IMR-90 (cell line): ENCODE measurements at regions not wholly inside any gene's neighbourhood (a gene's known extent, or its start where the extent isn't known, plus 50 kb on each side); places are given as distances from the start of the nearest gene placed in this dataset.

Experiments used
- ATAC-seq: fragments of 200-7000 bp; cut with Tn5 transposase; 2 replicates; pipeline ENCODE4 v1.9.1; 2020; ENCODE audit warnings: low read depth, mild to moderate bottlenecking, moderate library complexity
- BruUV-seq: library from RNA; stranded (reverse); fragments of 400-500 nt; replicated peaks from 2 replicates; lab custom pipeline; 2021; lab: Mats Ljungman, UMichigan
- CTCF ChIA-PET: fragments of 300-600 bp; formaldehyde crosslinking; extraction: SDS; loops from one replicate; lab custom pipeline; 2021; ENCODE audit warnings: antibody characterized with exemption; lab: Yijun Ruan, JAX
- POLR2A ChIA-PET: fragments of 300-600 bp; sonication (Branson Sonifier 250); formaldehyde crosslinking; loops from one replicate; lab custom pipeline; 2022; ENCODE audit warnings: antibody characterized with exemption; ENCODE audit not compliant: unreplicated experiment; lab: Charles Lee
- DNase-seq: peaks from one replicate; pipeline ENCODE4 v3.0.0; 2013
- H2AFZ ChIP-seq: replicated peaks from 2 replicates; pipeline ENCODE3; 2013; ENCODE audit warnings: low read length, mild to moderate bottlenecking; ENCODE audit not compliant: poor library complexity
- H2AK5ac ChIP-seq: 2 replicates; pipeline ENCODE4 v1.6.1; 2013; ENCODE audit warnings: low read depth, low read length, inconsistent platforms
- H2AK9ac ChIP-seq: replicated peaks from 2 replicates; pipeline ENCODE3; 2013; ENCODE audit warnings: mild to moderate bottlenecking, low read depth, low read length, moderate library complexity; ENCODE audit not compliant: poor library complexity
- H2BK120ac ChIP-seq: 2 replicates; pipeline ENCODE4 v1.6.1; 2013; ENCODE audit warnings: low read depth, low read length, inconsistent platforms
- H2BK15ac ChIP-seq: 3 replicates; pipeline ENCODE4 v1.6.1; 2013; ENCODE audit warnings: low read depth, low read length, inconsistent platforms
- H2BK20ac ChIP-seq: 2 replicates; pipeline ENCODE4 v1.6.1; 2013; ENCODE audit warnings: low read depth, mild to moderate bottlenecking, inconsistent platforms, low read length, moderate library complexity
- H2BK5ac ChIP-seq: 2 replicates; pipeline ENCODE4 v1.6.1; 2013; ENCODE audit warnings: mild to moderate bottlenecking, low read depth, low read length, inconsistent platforms; ENCODE audit not compliant: poor library complexity, severe bottlenecking
- H3K14ac ChIP-seq: replicated peaks from 2 replicates; pipeline ENCODE4 v1.6.1; 2013; ENCODE audit warnings: low read depth, low read length, inconsistent platforms
- H3K18ac ChIP-seq: 2 replicates; pipeline ENCODE4 v1.6.1; 2013; ENCODE audit warnings: low read depth, low read length, control low read depth
- H3K23ac ChIP-seq: 2 replicates; pipeline ENCODE4 v1.6.1; 2013; ENCODE audit warnings: low read depth, low read length, inconsistent platforms
- H3K27ac ChIP-seq: 2 replicates; pipeline ENCODE4 v1.5.1; 2013; ENCODE audit warnings: mild to moderate bottlenecking, control low read depth, low read length; ENCODE audit not compliant: insufficient read depth
- H3K27me3 ChIP-seq: 2 replicates; pipeline ENCODE4 v1.6.1; 2013; ENCODE audit warnings: low read length; ENCODE audit not compliant: control insufficient read depth, insufficient read depth
- H3K36me3 ChIP-seq: 2 replicates; pipeline ENCODE4 v1.6.1; 2013; ENCODE audit warnings: low read length, mixed read lengths; ENCODE audit not compliant: control insufficient read depth, insufficient read depth
- H3K4ac ChIP-seq: 2 replicates; pipeline ENCODE4 v1.6.1; 2013; ENCODE audit warnings: low read depth, low read length, inconsistent platforms
- H3K4me1 ChIP-seq: 2 replicates; pipeline ENCODE4 v1.6.1; 2013; ENCODE audit warnings: low read length, mixed read lengths; ENCODE audit not compliant: control insufficient read depth, insufficient read depth
- H3K4me2 ChIP-seq: 2 replicates; pipeline ENCODE4 v1.6.1; 2013; ENCODE audit warnings: low read depth, mild to moderate bottlenecking, control low read depth, low read length, moderate library complexity
- H3K4me3 ChIP-seq: 2 replicates; pipeline ENCODE4 v1.5.1; 2013; ENCODE audit warnings: low read depth, mild to moderate bottlenecking, control low read depth, low read length, moderate library complexity; ENCODE audit not compliant: insufficient read depth
- H3K56ac ChIP-seq: 2 replicates; pipeline ENCODE4 v1.6.1; 2013; ENCODE audit warnings: low read length, inconsistent platforms; ENCODE audit not compliant: insufficient read depth; ENCODE audit errors: extremely low read depth
- H3K79me1 ChIP-seq, 2 experiments: 2 replicates each; pipeline ENCODE4 v1.6.1; 2013; ENCODE audit warnings: low read length in 2 of 2, inconsistent platforms in 1 of 2, low read depth in 1 of 2
- H3K9ac ChIP-seq: 2 replicates; pipeline ENCODE4 v1.6.1; 2013; ENCODE audit warnings: low read depth, low read length, control low read depth
- H3K9me1 ChIP-seq: 2 replicates; pipeline ENCODE4 v1.6.1; 2013; ENCODE audit warnings: low read length, inconsistent platforms; ENCODE audit not compliant: insufficient read depth
- H3K9me3 ChIP-seq: 2 replicates; pipeline ENCODE4 v1.6.1; 2013; ENCODE audit warnings: low read length; ENCODE audit not compliant: control insufficient read depth, insufficient read depth
- H4K20me1 ChIP-seq: 2 replicates; pipeline ENCODE4 v1.6.1; 2013; ENCODE audit warnings: low read length, inconsistent platforms; ENCODE audit not compliant: insufficient read depth
- H4K5ac ChIP-seq: 2 replicates; pipeline ENCODE4 v1.6.1; 2013; ENCODE audit warnings: mild to moderate bottlenecking, low read depth, low read length, control low read depth
- H4K8ac ChIP-seq, 2 experiments: 2 replicates each; pipeline ENCODE4 v1.6.1; 2013; ENCODE audit warnings: low read depth in 2 of 2, low read length in 2 of 2, control low read depth in 1 of 2, inconsistent platforms in 1 of 2
- H4K91ac ChIP-seq: 2 replicates; pipeline ENCODE4 v1.6.1; 2013; ENCODE audit warnings: low read depth, low read length, inconsistent platforms; ENCODE audit not compliant: insufficient read depth
- BHLHE40 ChIP-seq: fragments of 150-350 bp; IDR thresholded peaks from 2 replicates; pipeline ENCODE4 v1.6.1; 2016; ENCODE audit warnings: mild to moderate bottlenecking, low read depth, low read length
- CEBPB ChIP-seq: IDR thresholded peaks from 2 replicates; pipeline ENCODE4 v1.6.1; 2012; ENCODE audit warnings: low read depth, low read length, improper control_type of control experiment
- CHD1 ChIP-seq: IDR thresholded peaks from 2 replicates; pipeline ENCODE4 v1.6.1; 2012; ENCODE audit warnings: low read depth, low read length, improper control_type of control experiment
- FOS ChIP-seq: fragments of 150-350 bp; IDR thresholded peaks from 2 replicates; pipeline ENCODE4 v1.6.1; 2016; ENCODE audit warnings: low read depth, low read length
- MAFK ChIP-seq: IDR thresholded peaks from 2 replicates; pipeline ENCODE4 v1.6.1; 2012; ENCODE audit warnings: low read depth, low read length, improper control_type of control experiment
- MAZ ChIP-seq: IDR thresholded peaks from 2 replicates; pipeline ENCODE4 v1.6.1; 2012; ENCODE audit warnings: low read depth, mild to moderate bottlenecking, low read length, improper control_type of control experiment, moderate library complexity, borderline replicate concordance
- MXI1 ChIP-seq: IDR thresholded peaks from 2 replicates; pipeline ENCODE4 v1.6.1; 2012; ENCODE audit warnings: low read depth, mild to moderate bottlenecking, low read length, moderate library complexity, borderline replicate concordance
- NFE2L2 ChIP-seq: fragments of 150-350 bp; IDR thresholded peaks from 2 replicates; pipeline ENCODE4 v1.6.1; 2016; ENCODE audit warnings: low read depth, mild to moderate bottlenecking, low read length
- POLR2A ChIP-seq: IDR thresholded peaks from 2 replicates; pipeline ENCODE4 v1.6.1; 2012; ENCODE audit warnings: mild to moderate bottlenecking, low read depth, low read length
- RAD21 ChIP-seq: IDR thresholded peaks from 2 replicates; pipeline ENCODE4 v1.6.1; 2012; ENCODE audit warnings: low read length, improper control_type of control experiment
- RCOR1 ChIP-seq: IDR thresholded peaks from 2 replicates; pipeline ENCODE4 v1.6.1; 2012; ENCODE audit warnings: mild to moderate bottlenecking, low read length, improper control_type of control experiment; ENCODE audit not compliant: insufficient replicate concordance
- RFX5 ChIP-seq: IDR thresholded peaks from 2 replicates; pipeline ENCODE4 v1.8.0; 2012; ENCODE audit warnings: low read depth, mild to moderate bottlenecking, low read length, moderate library complexity
- SMC3 ChIP-seq: fragments of 150-350 bp; IDR thresholded peaks from 2 replicates; pipeline ENCODE4 v1.6.1; 2016; ENCODE audit warnings: low read depth, mild to moderate bottlenecking, antibody characterized with exemption, low read length, moderate library complexity
- dilution Hi-C: fragments of 300-500 bp; cut with HindIII; formaldehyde crosslinking; loops from one replicate; pipeline ENCODE4 v1.14.3; 2018; ENCODE audit warnings: low sequenced_read_pairs; ENCODE audit not compliant: unreplicated experiment
- in situ Hi-C: fragments of 300-500 bp; cut with MboI; formaldehyde crosslinking; loops from 3 replicates; pipeline ENCODE4 v1.14.3; 2019; ENCODE audit warnings: low sequenced_read_pairs, inconsistent platforms, mixed read lengths
- intact Hi-C: fragments of 100-400 bp; cut with micrococcal nuclease; formaldehyde crosslinking; loops from 2 replicates; pipeline ENCODE4 v1.10.0; 2022
- TF ChIP-seq, protein P1 (sequence below): fragments of 150-350 bp; IDR thresholded peaks from 2 replicates; pipeline ENCODE4 v1.6.1; 2017; ENCODE audit warnings: mild to moderate bottlenecking, antibody characterized with exemption, low read length, low read depth
- TF ChIP-seq, protein P2 (sequence below): conservative IDR thresholded peaks from 2 replicates; pipeline ENCODE4 v1.5.1; 2012; ENCODE audit warnings: mild to moderate bottlenecking, low read depth, low read length, improper control_type of control experiment
- TF ChIP-seq, protein P3 (sequence below): fragments of 150-350 bp; IDR thresholded peaks from 2 replicates; pipeline ENCODE4 v1.6.1; 2016; ENCODE audit warnings: low read depth, mild to moderate bottlenecking, low read length, moderate library complexity, borderline replicate concordance

- no peak overlapping the region for H2BK20ac ChIP-seq
- H3K4me3 ChIP-seq: no peak overlapping the region
- TF ChIP-seq MXI1: no peak
- no peak for TF ChIP-seq RFX5
- TF ChIP-seq MAZ: no peak
- TF ChIP-seq, protein P1, sequence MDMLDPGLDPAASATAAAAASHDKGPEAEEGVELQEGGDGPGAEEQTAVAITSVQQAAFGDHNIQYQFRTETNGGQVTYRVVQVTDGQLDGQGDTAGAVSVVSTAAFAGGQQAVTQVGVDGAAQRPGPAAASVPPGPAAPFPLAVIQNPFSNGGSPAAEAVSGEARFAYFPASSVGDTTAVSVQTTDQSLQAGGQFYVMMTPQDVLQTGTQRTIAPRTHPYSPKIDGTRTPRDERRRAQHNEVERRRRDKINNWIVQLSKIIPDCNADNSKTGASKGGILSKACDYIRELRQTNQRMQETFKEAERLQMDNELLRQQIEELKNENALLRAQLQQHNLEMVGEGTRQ: no peak
- TF ChIP-seq MAFK: no peak
- TF ChIP-seq RAD21: no peak
- no peak for TF ChIP-seq SMC3
- TF ChIP-seq, protein P2, sequence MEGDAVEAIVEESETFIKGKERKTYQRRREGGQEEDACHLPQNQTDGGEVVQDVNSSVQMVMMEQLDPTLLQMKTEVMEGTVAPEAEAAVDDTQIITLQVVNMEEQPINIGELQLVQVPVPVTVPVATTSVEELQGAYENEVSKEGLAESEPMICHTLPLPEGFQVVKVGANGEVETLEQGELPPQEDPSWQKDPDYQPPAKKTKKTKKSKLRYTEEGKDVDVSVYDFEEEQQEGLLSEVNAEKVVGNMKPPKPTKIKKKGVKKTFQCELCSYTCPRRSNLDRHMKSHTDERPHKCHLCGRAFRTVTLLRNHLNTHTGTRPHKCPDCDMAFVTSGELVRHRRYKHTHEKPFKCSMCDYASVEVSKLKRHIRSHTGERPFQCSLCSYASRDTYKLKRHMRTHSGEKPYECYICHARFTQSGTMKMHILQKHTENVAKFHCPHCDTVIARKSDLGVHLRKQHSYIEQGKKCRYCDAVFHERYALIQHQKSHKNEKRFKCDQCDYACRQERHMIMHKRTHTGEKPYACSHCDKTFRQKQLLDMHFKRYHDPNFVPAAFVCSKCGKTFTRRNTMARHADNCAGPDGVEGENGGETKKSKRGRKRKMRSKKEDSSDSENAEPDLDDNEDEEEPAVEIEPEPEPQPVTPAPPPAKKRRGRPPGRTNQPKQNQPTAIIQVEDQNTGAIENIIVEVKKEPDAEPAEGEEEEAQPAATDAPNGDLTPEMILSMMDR: no peak
- no peak for TF ChIP-seq POLR2A
- TF ChIP-seq RCOR1: no peak
- TF ChIP-seq, protein P3, sequence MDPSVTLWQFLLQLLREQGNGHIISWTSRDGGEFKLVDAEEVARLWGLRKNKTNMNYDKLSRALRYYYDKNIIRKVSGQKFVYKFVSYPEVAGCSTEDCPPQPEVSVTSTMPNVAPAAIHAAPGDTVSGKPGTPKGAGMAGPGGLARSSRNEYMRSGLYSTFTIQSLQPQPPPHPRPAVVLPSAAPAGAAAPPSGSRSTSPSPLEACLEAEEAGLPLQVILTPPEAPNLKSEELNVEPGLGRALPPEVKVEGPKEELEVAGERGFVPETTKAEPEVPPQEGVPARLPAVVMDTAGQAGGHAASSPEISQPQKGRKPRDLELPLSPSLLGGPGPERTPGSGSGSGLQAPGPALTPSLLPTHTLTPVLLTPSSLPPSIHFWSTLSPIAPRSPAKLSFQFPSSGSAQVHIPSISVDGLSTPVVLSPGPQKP: no peak
- TF ChIP-seq NFE2L2: no peak
- no peak for TF ChIP-seq CHD1
- no peak for TF ChIP-seq BHLHE40
- no peak for TF ChIP-seq CEBPB
- no peak for TF ChIP-seq FOS
- H3K56ac ChIP-seq: no peak overlapping the region
- BruUV-seq: no TSS peak
- no peak for DNase-seq
- no peaks in the 10 kb centered on the region for H3K27me3 ChIP-seq
- H4K8ac ChIP-seq: no peak overlapping the region
- no peak overlapping the region for H3K9ac ChIP-seq
- H4K20me1 ChIP-seq: no peaks in the 10 kb centered on the region
- no peak overlapping the region for H2AK5ac ChIP-seq
- POLR2A ChIA-PET: no interaction called here
- in situ Hi-C loops (no loop called here), dilution Hi-C loops (no loop called here), intact Hi-C loops (no loop called here)
- H3K4ac ChIP-seq: no peak overlapping the region
- H3K4me1 ChIP-seq: no peaks in the 10 kb centered on the region
- CTCF ChIA-PET: no interaction called here
- H3K18ac ChIP-seq: no peak overlapping the region
- H2AFZ ChIP-seq: no peak overlapping the region
- H2BK120ac ChIP-seq: no peak overlapping the region
- H4K91ac ChIP-seq: no peak overlapping the region
- no peak overlapping the region for H4K5ac ChIP-seq
- H3K27ac ChIP-seq: no peak overlapping the region
- no peaks in the 10 kb centered on the region for H3K9me1 ChIP-seq
- H3K79me1 ChIP-seq: no peaks in the 10 kb centered on the region
- H3K36me3 ChIP-seq: no peaks in the 10 kb centered on the region
- H3K9me3 ChIP-seq: no peaks in the 10 kb centered on the region; the same call in 1 of the 2 replicates
- no peak overlapping the region for H3K14ac ChIP-seq
- no peak for ATAC-seq
- no peak overlapping the region for H2BK15ac ChIP-seq
- H3K23ac ChIP-seq: no peak overlapping the region
- H2AK9ac ChIP-seq: no peak overlapping the region
- no peak overlapping the region for H3K4me2 ChIP-seq
- H2BK5ac ChIP-seq: no peak overlapping the region
Measured at GRCh38 chr6:65799389-65799788, 92.4 kb upstream of the EYS start.
